HCT116 (cell line): ENCODE measurements at regions not wholly inside any gene's neighbourhood (a gene's known extent, or its start where the extent isn't known, plus 50 kb on each side); places are given as distances from the start of the nearest gene placed in this dataset.

ENCODE experiments used
- ATAC-seq: fragments of 200-7000 bp; cut with Tn5 transposase; 2 replicates; pipeline ENCODE4 v1.9.1; 2020; ENCODE audit warnings: mild to moderate bottlenecking, moderate library complexity
- BruUV-seq: library from RNA; stranded (reverse); fragments of 400-500 nt; replicated peaks from 2 replicates; lab custom pipeline; 2021; lab: Mats Ljungman, UMichigan
- CTCF ChIA-PET: fragments of 300-600 bp; sonication (Branson Sonifier 250); formaldehyde crosslinking; loops from one replicate; lab custom pipeline; 2021; ENCODE audit warnings: antibody characterized with exemption; lab: Charles Lee
- POLR2A ChIA-PET: fragments of 300-600, 350-600 bp; sonication (Branson Sonifier 250); formaldehyde crosslinking; loops from one replicate; lab custom pipeline; 2021; ENCODE audit warnings: antibody characterized with exemption; lab: Charles Lee
- RAD21 ChIA-PET, 2 experiments: fragments of 300-600 bp; sonication (Branson Sonifier 250); formaldehyde crosslinking; loops; one replicate each; lab custom pipeline; 2023; ENCODE audit warnings: low total read pairs in 2 of 2; ENCODE audit not compliant: uncharacterized antibody in 2 of 2, unreplicated experiment in 2 of 2, low non-redundant PET in 1 of 2; lab: Charles Lee
- DNase-seq: peaks from one replicate; pipeline ENCODE4 v3.0.0-alpha.2; 2010; ENCODE audit warnings: low read depth, low spot score
- H2AFZ ChIP-seq: fragments of 200-600 bp; shearing (Covaris generic), sonication (generic); 2 replicates; pipeline ENCODE4 v1.6.1; 2017; ENCODE audit warnings: low read depth, mixed run types, mixed read lengths, antibody characterized with exemption, low read length; ENCODE audit not compliant: poor library complexity, severe bottlenecking
- H3K27ac ChIP-seq: 2 replicates; pipeline ENCODE4 v1.5.1; 2012; ENCODE audit warnings: low read depth, low read length
- H3K27me3 ChIP-seq: fragments of 200-600 bp; sonication (generic); 2 replicates; pipeline ENCODE4 v1.6.1; 2016; ENCODE audit warnings: mixed run types, low read length, mixed read lengths; ENCODE audit not compliant: insufficient read depth
- H3K36me3 ChIP-seq, 2 experiments: fragments of 200-500 bp in 1 of 2; fragments of 200-600 bp in 1 of 2; sonication (Bioruptor generic) in 1 of 2; sonication (generic) in 1 of 2; 2 replicates each; pipeline versions ENCODE4 v1.5.1 to v1.6.1; 2014 to 2016; ENCODE audit warnings: low read length in 2 of 2, inconsistent platforms in 1 of 2, mixed read lengths in 1 of 2, mixed run types in 1 of 2; ENCODE audit not compliant: insufficient read depth in 2 of 2, control insufficient read depth in 1 of 2
- H3K4me1 ChIP-seq, 2 experiments: fragments of 200-600 bp in 1 of 2; sonication (generic) in 1 of 2; 2 replicates each; pipeline versions ENCODE4 v1.5.1 to v1.6.1; 2012 to 2017; ENCODE audit warnings: low read length in 2 of 2, inconsistent platforms in 1 of 2, mild to moderate bottlenecking in 1 of 2, mixed read lengths in 1 of 2, mixed run types in 1 of 2, moderate library complexity in 1 of 2; ENCODE audit not compliant: insufficient read depth in 2 of 2, control insufficient read depth in 1 of 2
- H3K4me2 ChIP-seq: fragments of 200-600 bp; sonication (generic); 2 replicates; pipeline ENCODE4 v1.6.1; 2017; ENCODE audit warnings: mixed run types, low read length, mixed read lengths
- H3K4me3 ChIP-seq, 2 experiments: fragments of 200-600 bp in 1 of 2; sonication (generic) in 1 of 2; replicated peaks in 1 of 2; 2 replicates each; pipeline ENCODE4 v1.5.1; 2011 to 2016; ENCODE audit warnings: low read length in 2 of 2, control low read depth in 1 of 2, low read depth in 1 of 2, mild to moderate bottlenecking in 1 of 2, mixed read lengths in 1 of 2, mixed run types in 1 of 2
- H3K79me2 ChIP-seq: fragments of 200-600 bp; sonication (generic); 2 replicates; pipeline ENCODE4 v1.6.1; 2017; ENCODE audit warnings: mild to moderate bottlenecking, mixed run types, low read length, moderate library complexity, mixed read lengths; ENCODE audit not compliant: insufficient read depth
- H3K9ac ChIP-seq: fragments of 200-600 bp; sonication (generic); 2 replicates; pipeline ENCODE4 v1.6.1; 2016; ENCODE audit warnings: low read length, mixed read lengths
- H3K9me2 ChIP-seq: fragments of 200-600 bp; sonication (generic), shearing (Covaris generic); 2 replicates; pipeline ENCODE4 v1.6.1; 2017; ENCODE audit warnings: mixed run types, mild to moderate bottlenecking, moderate library complexity; ENCODE audit not compliant: insufficient read depth
- H3K9me3 ChIP-seq, 2 experiments: fragments of 200-500 bp in 1 of 2; fragments of 200-600 bp in 1 of 2; sonication (Bioruptor generic) in 1 of 2; sonication (generic) in 1 of 2; 2 replicates each; pipeline ENCODE4 v1.6.1; 2014 to 2017; ENCODE audit warnings: low read length in 2 of 2, mixed read lengths in 2 of 2, inconsistent platforms in 1 of 2, low read depth in 1 of 2, mild to moderate bottlenecking in 1 of 2, mixed run types in 1 of 2, moderate library complexity in 1 of 2; ENCODE audit not compliant: control insufficient read depth in 1 of 2, insufficient read depth in 1 of 2
- H4K20me1 ChIP-seq: fragments of 200-600 bp; sonication (generic), shearing (Covaris generic); 2 replicates; pipeline ENCODE4 v1.6.1; 2017; ENCODE audit warnings: mixed run types, mild to moderate bottlenecking, moderate library complexity; ENCODE audit not compliant: insufficient read depth
- CEBPB ChIP-seq: IDR thresholded peaks from 2 replicates; pipeline ENCODE4 v1.6.1; 2012; ENCODE audit warnings: low read depth
- EGR1 ChIP-seq: IDR thresholded peaks from 2 replicates; pipeline ENCODE4 v1.6.1; 2012; ENCODE audit warnings: low read depth
- POLR2A ChIP-seq: IDR thresholded peaks from 2 replicates; pipeline ENCODE4 v1.7.0; 2011; ENCODE audit warnings: borderline replicate concordance; ENCODE audit not compliant: insufficient read depth, insufficient read length; ENCODE audit errors: extremely low read depth
- POLR2AphosphoS5 ChIP-seq: IDR thresholded peaks from 2 replicates; pipeline ENCODE4 v1.6.1; 2011; ENCODE audit warnings: mild to moderate bottlenecking, low read depth, low read length, moderate library complexity
- RAD21 ChIP-seq: IDR thresholded peaks from 2 replicates; pipeline ENCODE4 v1.6.1; 2012; ENCODE audit warnings: low read depth, mild to moderate bottlenecking
- SP1 ChIP-seq: IDR thresholded peaks from 2 replicates; pipeline ENCODE4 v1.6.1; 2012; ENCODE audit warnings: low read depth
- ZFX ChIP-seq: fragments of 450-650 bp; IDR thresholded peaks from 2 replicates; pipeline ENCODE4 v1.6.1; 2017
- ZNF274 ChIP-seq: fragments of 200-500 bp; sonication (Bioruptor generic); IDR thresholded peaks from 2 replicates; pipeline ENCODE4 v1.6.1; 2014; ENCODE audit warnings: mild to moderate bottlenecking, low read depth, low read length, inconsistent platforms
- intact Hi-C: fragments of 100-400 bp; cut with micrococcal nuclease; formaldehyde crosslinking; loops from 2 replicates; pipeline ENCODE4 v1.10.0; 2022
- TF ChIP-seq, protein P1 (sequence below): IDR thresholded peaks from 2 replicates; pipeline ENCODE4 v1.6.1; 2012
- TF ChIP-seq, protein P2 (sequence below): IDR thresholded peaks from 2 replicates; pipeline ENCODE4 v1.6.1; 2011; ENCODE audit warnings: mild to moderate bottlenecking, low read length, moderate library complexity; ENCODE audit not compliant: insufficient replicate concordance; ENCODE audit errors: extremely low read depth

DNA sequence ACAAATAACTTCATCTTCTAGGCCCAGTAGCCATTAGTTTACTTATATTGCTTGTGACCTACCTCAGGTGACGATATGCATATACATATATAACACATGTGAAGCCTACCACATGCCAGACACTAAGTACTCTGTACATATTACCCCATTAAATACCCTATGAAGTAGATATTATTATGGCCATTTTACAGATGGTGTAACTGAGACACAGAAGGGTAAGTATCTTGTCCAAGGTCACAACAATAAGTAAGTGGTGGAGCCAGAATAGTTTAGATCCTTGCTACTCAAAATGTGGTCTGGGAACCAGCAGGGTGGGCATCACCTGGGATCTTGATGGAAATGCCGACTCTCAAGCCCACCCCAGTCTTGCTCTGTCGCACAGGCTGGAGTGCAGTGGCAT is 78.1 kb upstream of the RAPGEF2 start:
- CTCF ChIA-PET, result no interaction called here
- H2AFZ ChIP-seq, result no peak overlapping the region
- TF ChIP-seq SP1 (no peak), RAD21 (no peak), POLR2A (no peak)
- TF ChIP-seq, all 23 proteins: peak for 0

DNA sequence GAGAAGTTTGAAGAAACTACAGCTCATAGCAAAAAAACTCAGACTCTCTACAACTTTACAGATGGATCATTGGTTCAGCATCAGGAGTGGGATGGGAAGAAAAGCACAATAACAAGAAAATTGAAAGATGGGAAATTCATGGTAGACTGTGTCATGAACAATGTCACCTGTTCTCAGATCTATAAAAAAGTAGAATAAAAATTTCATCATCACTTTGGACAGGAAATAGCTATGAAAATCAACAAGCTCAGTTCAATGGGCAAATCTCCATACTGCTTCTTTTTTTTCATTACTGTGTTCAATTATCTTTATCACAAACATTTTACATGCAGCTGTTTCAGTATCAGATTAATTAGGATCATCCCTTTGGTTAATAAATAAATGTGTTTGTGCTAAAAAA is 76.5 kb upstream of the RAPGEF2 start:
- no peak overlapping the region for H3K27ac ChIP-seq
- TF ChIP-seq ZFX (no peak), ZNF274 (no peak), POLR2AphosphoS5 (no peak), EGR1 (no peak), CEBPB (no peak)
- TF ChIP-seq, protein P1, sequence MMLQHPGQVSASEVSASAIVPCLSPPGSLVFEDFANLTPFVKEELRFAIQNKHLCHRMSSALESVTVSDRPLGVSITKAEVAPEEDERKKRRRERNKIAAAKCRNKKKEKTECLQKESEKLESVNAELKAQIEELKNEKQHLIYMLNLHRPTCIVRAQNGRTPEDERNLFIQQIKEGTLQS, result no peak
- TF ChIP-seq, protein P2, sequence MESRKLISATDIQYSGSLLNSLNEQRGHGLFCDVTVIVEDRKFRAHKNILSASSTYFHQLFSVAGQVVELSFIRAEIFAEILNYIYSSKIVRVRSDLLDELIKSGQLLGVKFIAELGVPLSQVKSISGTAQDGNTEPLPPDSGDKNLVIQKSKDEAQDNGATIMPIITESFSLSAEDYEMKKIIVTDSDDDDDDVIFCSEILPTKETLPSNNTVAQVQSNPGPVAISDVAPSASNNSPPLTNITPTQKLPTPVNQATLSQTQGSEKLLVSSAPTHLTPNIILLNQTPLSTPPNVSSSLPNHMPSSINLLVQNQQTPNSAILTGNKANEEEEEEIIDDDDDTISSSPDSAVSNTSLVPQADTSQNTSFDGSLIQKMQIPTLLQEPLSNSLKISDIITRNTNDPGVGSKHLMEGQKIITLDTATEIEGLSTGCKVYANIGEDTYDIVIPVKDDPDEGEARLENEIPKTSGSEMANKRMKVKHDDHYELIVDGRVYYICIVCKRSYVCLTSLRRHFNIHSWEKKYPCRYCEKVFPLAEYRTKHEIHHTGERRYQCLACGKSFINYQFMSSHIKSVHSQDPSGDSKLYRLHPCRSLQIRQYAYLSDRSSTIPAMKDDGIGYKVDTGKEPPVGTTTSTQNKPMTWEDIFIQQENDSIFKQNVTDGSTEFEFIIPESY, result no peak
- TF ChIP-seq, all 23 proteins: peak for 0
- Histone ChIP-seq H3K4me2 (no peak overlapping the region), H3K9ac (no peak overlapping the region), H3K27me3 (no peaks in the 10 kb centered on the region), H4K20me1 (no peaks in the 10 kb centered on the region), H3K4me1 (no peaks in the 10 kb centered on the region), H3K79me2 (no peaks in the 10 kb centered on the region), H3K9me2 (no peaks in the 10 kb centered on the region), H2AFZ (no peak overlapping the region), H3K36me3 (no peaks in the 10 kb centered on the region), H3K9me3 (no peaks in the 10 kb centered on the region), H3K4me3 (no peak overlapping the region)
- ChIA-PET CTCF (no interaction called here), RAD21 (no interaction called here), POLR2A (no interaction called here)
- no peak for DNase-seq
- ATAC-seq, result no peak
- intact Hi-C loops, result no loop called here
- no TSS peak for BruUV-seq

More for the DNA sequence above, 78.1 kb upstream of the RAPGEF2 start:
- intact Hi-C loops, result no loop called here
- RAD21 ChIA-PET, result no interaction called here
- H3K79me2 ChIP-seq, result no peaks in the 10 kb centered on the region
- POLR2A ChIA-PET, result no interaction called here
- H3K36me3 ChIP-seq, result no peaks in the 10 kb centered on the region
- BruUV-seq, result no TSS peak
- no peaks in the 10 kb centered on the region for H3K9me2 ChIP-seq
- no peaks in the 10 kb centered on the region for H3K27me3 ChIP-seq
- H3K4me3 ChIP-seq, result no peak overlapping the region
- H3K4me1 ChIP-seq, result no peaks in the 10 kb centered on the region
- no peak overlapping the region for H3K9ac ChIP-seq
- H3K9me3 ChIP-seq, result no peaks in the 10 kb centered on the region
- no peak for DNase-seq
- H3K27ac ChIP-seq, result no peak overlapping the region
- no peak for ATAC-seq
- H4K20me1 ChIP-seq, result no peaks in the 10 kb centered on the region
- no peak overlapping the region for H3K4me2 ChIP-seq
